Embryonic facial prominence (tissue), 1 donor: ENCODE measurements at regions not wholly inside any gene's neighbourhood (a gene's known extent, or its start where the extent isn't known, plus 50 kb on each side); places are given as distances from the start of the nearest gene placed in this dataset.

Experiments
- DNase-seq: peaks from one replicate; pipeline ENCODE4 v3.0.0-alpha.2; 2016; ENCODE audit errors: extremely low spot score

DNA sequence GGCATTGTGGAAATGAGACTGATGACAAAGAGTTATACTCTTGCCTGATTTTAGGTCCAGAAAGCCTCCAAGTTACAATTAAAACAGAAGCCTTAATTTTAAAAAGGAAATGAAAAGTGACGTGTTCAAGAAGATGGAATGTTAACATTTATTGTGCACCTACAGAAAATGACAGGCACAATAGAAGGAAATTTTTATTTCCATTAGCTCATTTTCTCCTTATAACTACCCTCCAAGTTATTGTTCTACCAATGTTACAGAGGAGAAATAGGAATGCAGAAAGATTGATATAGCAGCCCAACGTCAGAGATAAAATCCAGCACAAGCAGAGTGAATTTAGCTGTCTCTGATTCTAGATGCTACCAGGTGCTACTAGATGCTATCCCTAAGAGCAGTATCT, 736.9 kb upstream of the KIRREL3 start:
- no peak for DNase-seq

DNA sequence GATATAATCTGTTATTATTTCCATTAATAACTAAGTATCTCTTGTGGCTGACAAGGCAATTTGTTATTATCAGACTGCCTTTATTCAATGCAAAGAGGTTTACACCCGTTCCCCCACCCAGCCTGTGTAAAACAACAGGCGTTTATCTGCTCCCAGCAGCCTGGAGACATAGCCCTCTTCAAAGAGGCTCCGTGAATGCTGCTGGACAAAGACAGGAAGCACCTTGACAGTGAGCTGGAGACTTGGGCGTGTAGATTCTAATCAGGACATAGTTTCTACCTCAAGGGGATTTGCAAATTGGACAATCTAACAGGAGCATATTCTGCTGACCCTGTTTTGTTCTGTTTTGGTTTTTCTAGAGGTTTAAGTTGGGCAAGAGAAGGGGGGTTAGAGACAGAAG, 733.0 kb upstream of the KIRREL3 start:
- DNase-seq: no peak

DNA sequence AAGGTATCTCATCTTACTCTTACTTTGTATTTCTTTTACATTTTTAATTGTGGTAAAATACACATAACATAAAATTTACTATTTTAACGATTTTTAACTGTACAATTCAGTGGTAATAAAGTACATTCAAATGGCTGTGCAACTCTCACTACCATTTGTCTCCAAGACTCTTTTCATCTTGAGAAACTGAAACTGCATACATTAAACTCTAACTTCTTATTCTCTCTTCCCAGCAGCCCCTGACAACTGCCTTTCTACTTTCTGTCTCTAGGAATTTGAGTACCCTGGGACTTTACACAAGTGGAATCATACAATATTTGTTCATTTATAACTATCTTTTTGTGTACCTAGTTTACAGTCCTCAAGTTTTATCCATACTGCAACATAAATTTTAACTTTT, 725.8 kb upstream of the KIRREL3 start:
- DNase-seq: no peak

DNA sequence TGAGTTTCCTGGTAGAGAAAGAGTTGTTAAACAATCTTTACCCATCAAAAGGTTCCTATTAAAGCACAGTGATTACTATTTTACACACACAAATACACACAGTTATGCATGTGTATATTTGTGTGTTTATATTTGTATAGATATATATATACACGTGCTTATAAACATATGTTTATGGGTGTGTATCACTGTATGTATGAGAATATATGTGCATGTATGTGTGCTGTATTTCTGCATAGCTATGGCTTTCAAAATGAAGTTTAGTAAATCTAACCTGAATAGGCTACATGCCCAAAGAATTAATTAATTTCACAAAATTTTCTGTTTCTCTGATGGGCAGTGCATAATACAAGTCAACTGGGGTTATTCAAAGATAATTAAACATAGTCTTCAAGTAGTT, 723.1 kb upstream of the KIRREL3 start:
- DNase-seq: no peak

DNA sequence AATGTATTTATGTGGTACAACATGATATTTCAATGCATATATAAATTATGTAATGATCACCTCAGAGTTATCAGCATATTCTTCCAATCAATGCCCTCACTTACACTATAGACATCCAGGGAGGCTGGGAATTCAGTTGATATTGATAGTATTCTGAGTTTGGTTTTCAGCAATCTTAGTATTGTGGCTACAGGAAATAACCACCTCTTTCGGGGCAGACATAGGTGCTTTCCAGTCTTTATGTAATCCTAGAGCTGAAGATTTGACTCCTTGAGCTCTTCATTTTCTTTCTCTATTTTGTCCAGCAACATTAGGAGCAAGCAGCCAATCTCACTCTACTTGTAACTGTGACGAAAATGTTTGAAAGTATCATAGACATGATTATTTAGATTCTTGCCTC, 712.7 kb upstream of the KIRREL3 start:
- no peak for DNase-seq

GRCh38 chr11:127711748-127712147, 711.2 kb upstream of the KIRREL3 start:
- DNase-seq: no peak

DNA sequence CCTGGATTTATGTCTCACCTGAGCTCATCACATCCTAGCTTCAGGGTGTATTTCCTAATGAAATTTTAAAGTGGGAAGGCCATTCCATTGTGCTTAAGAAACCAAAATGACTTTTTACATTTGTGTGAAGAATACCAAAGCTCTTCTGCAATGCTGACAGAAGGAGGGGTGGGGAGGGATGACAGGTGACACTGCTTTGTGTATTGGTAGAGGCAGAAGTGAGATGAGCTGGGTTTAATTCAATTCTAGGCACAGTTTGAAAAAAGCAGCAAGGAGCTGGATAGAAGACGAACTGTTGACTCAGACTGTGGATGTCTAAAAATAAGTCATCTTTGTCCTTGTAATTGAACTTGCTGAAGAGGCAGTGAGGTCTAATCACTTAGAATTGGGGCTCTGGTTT, 710.3 kb upstream of the KIRREL3 start:
- DNase-seq: no peak

GRCh38 chr11:127709960-127710359, 709.4 kb upstream of the KIRREL3 start:
- DNase-seq: no peak

DNA sequence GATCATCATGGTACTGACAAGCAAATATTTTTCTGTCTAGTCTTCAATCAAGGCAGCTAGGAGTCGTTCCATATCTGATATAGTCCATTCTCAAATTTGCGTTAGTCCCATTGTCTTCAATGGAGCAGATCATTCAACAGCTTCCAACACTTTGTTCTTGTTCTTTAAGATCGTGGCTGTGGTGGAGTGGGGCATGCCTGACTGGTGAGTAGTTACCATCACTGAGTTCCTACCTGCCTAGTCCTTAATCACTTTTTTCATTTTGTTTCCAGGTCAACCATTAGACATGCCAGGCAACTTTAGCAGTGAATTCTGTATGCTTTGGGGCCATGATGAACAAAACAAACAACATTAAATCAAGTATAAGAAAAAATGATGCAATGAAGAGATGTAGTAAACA, 693.1 kb upstream of the KIRREL3 start:
- DNase-seq: no peak

DNA sequence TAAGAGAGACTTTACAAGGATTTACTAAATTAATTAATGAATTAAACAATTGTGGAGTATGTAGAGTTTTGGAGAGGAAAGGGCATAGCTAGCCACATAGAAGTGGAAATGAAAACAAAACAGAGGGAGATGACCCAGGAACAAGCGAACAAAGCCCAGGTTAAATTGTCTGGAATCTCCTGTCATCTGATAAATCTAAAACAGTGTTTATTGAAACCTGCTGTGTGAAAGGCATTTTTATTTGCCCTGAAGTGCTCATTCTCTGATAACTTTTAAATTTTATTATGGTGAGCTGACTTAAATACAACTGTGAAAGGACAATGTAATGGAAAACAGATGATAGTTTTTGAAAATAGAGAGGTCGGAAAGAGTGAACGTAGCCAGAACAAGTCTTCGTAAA, 682.8 kb upstream of the KIRREL3 start:
- peak; percentile 6 for DNase-seq

DNA sequence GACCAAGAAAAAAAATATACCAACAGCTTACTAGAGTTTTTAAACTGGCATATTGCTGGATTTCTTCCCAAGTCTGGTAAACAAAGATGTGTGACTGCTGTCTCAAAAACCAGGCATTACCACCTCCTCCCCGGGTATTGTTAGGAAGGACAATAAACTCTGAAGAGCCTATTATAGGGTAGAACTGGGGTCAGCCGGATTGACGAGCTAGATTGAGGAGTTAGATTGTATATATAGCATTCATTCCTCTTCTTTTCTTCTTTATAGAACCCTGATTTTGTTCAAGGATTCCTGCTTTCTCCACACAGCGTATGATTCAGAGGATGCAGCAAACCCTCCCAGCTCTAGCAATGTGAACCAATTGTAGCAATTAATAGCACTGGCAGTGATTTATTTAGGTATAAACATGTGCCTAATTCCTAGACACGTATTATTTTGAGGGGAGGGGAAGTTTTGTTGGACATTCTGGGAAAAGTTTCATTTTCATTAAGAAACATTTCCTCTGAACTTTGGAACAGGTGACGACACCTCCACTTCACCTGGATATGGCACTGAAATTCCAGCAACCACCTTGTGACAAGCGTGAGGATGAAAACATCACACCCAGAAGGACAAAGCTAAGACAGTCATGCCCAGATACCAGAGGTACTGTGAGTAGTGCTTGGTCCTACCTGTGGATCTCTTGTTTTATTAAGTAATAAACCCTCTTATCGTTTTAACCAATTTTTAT, 679.4 kb upstream of the KIRREL3 start:
- no peak for DNase-seq

GRCh38 chr11:127678631-127679030, 678.1 kb upstream of the KIRREL3 start:
- DNase-seq: no peak

DNA sequence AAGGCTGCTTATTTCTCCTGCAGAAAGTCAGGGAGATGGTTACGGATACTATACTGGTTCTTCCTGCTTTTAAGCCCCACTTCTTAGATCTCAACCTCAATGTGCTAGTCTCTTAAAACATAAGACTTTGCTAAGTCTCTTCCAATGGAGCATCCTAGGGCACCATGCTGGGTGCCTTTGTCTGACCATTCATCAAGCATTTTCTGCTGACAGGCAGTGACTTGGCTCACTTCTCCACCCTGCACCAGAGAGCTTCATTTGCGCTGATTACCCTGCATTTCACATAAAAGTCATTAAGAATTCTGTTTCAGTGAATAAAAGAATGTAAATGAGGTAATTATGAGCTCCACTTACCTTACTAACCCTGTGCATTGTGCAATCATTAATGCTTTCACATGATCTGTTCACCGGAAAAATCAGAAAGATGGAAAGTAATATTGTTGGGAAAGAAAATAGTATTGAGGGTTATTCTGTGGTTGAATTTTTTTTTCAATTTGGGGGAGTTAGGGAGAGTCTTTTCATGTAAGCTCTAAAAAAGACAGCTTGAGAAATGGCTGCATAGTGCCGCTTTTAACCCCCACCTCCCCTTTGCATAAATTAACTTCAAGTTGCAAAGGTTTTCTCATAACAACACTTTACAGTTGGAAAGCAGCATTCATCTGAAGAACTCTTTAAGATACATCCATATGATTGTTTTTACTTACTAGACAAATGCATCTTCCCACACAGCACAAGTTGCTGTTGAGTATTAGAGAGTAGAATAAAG, 677.3 kb upstream of the KIRREL3 start:
- no peak for DNase-seq

DNA sequence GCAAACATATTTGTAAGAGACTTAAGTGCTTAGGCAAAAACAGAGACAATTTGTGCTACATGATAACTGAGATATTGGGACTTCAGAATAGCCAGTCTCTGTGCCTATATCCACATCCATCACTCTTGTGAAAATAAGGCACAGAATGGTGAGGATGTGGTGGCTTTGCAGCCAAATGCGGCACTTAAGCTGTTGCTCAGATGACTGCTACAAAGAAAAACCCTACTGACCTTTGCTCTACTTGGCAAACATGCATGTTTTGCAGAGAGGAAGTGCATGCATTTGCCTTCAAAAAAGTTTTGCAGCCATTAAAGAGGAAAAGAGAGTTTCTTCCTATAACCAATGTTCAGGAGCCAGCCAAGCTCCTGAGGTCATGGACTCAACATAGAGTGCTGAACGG, 675.0 kb upstream of the KIRREL3 start:
- DNase-seq: no peak

DNA sequence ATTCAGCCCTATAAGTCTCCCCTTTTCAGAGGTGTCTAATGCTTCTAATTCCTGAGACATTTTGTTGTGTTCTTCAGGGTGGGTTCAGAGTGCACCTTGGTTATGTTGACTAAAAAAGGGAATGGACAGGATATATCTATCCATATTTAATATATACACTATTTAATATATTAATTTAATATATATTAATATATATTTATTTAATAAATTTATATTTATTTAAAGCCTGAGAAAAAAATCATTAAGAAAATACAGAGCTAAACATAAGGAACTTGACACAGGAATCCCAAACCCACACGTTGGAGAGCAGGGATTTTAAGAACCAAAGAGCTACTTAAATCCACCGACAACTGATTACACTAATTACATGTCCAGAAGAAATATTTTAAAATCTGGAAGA, 674.2 kb upstream of the KIRREL3 start:
- DNase-seq: no peak

DNA sequence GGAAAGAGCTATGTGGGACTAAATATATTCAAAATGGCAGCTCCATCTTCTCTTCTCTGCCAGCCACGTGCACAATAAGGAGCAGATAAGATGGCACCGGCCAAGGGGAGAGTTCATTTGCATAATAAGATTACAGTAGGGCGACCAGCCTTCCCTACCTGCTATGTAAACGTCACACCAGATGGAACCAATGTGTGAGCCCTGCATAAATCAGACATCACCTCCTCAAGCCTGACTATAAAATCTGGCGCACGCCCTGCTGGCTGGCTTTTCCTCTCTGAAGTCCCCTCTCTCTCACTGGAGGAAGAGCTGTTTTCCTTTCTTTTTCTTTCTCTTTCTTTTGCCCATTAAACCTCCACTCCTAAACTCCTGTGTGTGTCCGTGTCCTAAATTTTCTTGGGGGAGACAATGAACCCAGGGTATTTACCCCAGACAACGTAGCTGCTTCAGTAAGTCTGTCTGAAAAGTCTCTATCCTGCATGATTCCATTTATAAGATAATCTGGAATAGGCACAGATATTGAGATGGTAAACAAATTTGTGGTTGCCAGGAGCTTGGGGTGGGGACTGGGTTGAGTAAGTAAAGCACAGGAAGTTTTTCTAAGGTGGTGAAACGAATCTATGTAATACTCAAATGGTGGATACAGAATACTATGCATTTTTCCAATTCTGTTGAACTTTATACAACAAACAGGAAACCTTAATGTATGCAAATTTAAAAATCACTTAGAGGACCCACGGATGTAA, 670.0 kb upstream of the KIRREL3 start:
- no peak for DNase-seq

DNA sequence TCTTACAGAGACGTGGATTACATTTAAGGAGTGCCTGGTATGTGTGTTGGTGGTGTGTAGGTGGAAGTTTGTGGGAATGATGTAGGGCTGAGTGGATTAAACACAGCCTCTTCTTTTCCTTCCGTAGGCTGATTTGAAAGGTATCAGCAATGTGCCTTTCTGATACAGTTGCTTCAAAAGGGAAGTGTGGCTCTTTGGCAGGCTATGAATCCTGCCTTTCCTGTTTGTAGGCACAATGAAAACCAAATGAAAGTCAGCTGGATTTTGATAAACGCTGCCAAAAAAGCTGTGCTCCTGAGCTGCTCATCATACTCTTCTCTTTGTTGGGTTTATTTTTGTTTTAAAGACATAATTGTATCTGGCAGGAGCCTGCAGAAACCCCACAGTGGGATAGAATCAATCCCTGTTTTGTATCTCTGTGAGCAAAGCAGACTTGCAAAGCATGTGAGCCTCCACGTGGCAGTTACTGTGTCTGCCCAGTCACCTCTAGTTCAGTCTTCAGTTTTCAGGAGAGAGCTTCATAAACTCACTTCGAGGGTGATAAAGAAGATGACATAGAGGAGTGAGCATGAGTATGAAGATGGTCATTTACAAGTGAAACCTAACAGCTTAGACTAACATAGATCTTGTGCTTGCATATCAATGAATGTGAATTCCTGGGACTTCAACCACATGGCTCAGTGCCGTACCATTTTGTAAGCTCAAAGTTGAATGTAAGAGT, 655.7 kb upstream of the KIRREL3 start:
- DNase-seq: no peak

GRCh38 chr11:127653076-127653475, 652.5 kb upstream of the KIRREL3 start:
- no peak for DNase-seq

DNA sequence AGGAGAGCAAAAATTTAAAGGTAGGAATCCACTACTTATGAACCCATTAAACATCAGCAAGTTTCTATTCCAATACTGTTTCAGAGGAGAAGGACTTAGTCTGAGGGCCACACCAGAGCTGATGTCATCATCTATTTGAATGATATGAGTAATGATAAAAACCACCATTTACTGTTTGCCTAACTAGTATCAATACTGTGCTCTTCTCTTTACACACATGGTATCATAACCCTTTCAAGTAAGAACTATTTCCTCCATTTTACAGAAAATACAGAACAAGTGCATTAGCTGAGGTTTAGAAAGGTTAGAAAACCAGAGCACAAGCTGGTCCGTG, 651.3 kb upstream of the KIRREL3 start:
- DNase-seq: no peak

GRCh38 chr11:127651175-127651887, 650.8 kb upstream of the KIRREL3 start:
- DNase-seq: no peak

- DNase-seq: no peak
These were observed 649.4 kb upstream of the KIRREL3 start for GRCh38 chr11:127649958-127650357.

GRCh38 chr11:127649071-127649470, 648.5 kb upstream of the KIRREL3 start:
- DNase-seq: no peak
